T-helper 1 cell treated with Interleukin-12 subunit alpha and Interleukin-12 subunit beta and Interleukin-4 antibody, amounts not matched to agents 30 μg/mL and 1 μg/mL, for 36 hours (primary cell): ENCODE measurements at regions not wholly inside any gene's neighbourhood (a gene's known extent, or its start where the extent isn't known, plus 50 kb on each side); places are given as distances from the start of the nearest gene placed in this dataset.

Experiments
- H3K27ac Mint-ChIP-seq: one replicate; pipeline ENCODE4 v1.8.0; 2021; ENCODE audit warnings: mild to moderate bottlenecking, mixed read lengths
- H3K27me3 Mint-ChIP-seq: one replicate; pipeline ENCODE4 v1.8.0; 2021; ENCODE audit warnings: low read depth, mixed read lengths
- H3K36me3 Mint-ChIP-seq: one replicate; pipeline ENCODE4 v1.8.0; 2021; ENCODE audit warnings: low read depth, mixed read lengths
- H3K4me1 Mint-ChIP-seq: one replicate; pipeline ENCODE4 v1.8.0; 2021; ENCODE audit warnings: low read depth, mixed read lengths
- H3K4me3 Mint-ChIP-seq: one replicate; pipeline ENCODE4 v1.8.0; 2021; ENCODE audit warnings: mild to moderate bottlenecking, moderate library complexity, mixed read lengths
- H3K9me3 Mint-ChIP-seq: one replicate; pipeline ENCODE4 v1.8.0; 2021; ENCODE audit warnings: mixed read lengths

GRCh38 chr3:99084156-99084555, 182.7 kb upstream of the DCBLD2 start:
- H3K9me3 Mint-ChIP-seq, result no peaks in the 10 kb centered on the region
- H3K27me3 Mint-ChIP-seq, result peaks cover 3% of the 10 kb centered on the region
- H3K4me3 Mint-ChIP-seq, result no peak overlapping the region
- no peak overlapping the region for H3K27ac Mint-ChIP-seq
- no peaks in the 10 kb centered on the region for H3K4me1 Mint-ChIP-seq
- H3K36me3 Mint-ChIP-seq, result no peaks in the 10 kb centered on the region

DNA sequence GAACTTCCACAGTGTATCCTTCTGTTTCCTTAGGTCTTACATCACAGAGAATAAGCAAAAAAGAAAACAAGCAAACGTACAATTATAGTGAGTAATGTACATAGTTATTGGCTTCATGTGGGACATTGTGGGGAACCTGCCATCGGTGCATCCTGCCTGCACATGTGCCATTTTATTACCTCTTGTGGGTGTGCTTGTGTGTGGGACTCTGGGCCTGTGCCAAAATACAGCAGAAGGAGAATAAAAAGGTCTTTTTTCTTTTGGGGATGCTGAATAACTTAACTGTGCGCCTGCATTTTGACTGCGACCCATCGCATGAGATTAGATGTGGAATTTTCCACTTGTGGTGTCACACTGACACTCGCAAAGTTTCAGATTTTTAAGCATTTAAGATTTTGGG, 169.6 kb upstream of the DCBLD2 start:
- no peaks in the 10 kb centered on the region for H3K9me3 Mint-ChIP-seq
- H3K27me3 Mint-ChIP-seq, result no peaks in the 10 kb centered on the region
- H3K27ac Mint-ChIP-seq, result no peak overlapping the region
- H3K4me1 Mint-ChIP-seq, result no peaks in the 10 kb centered on the region
- H3K4me3 Mint-ChIP-seq, result no peak overlapping the region
- H3K36me3 Mint-ChIP-seq, result no peaks in the 10 kb centered on the region

DNA sequence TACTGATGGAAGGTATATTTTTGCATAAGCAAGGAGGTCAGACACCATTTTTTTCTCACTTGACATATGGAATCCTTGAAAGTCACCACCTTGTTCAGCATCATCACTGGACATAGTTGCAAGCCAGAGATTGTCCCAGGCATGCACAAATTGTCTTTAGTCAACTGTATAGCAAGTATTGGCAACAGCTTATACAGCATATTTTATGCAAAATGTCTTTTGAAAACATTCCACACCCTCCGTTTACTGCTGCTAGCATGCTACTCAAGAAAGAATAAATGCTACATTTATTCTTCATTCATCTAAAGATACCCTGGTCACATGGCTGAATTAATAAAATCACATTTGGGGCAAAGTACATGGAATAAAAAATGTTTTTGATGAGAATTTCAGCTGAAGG, 168.5 kb upstream of the DCBLD2 start:
- H3K36me3 Mint-ChIP-seq, result no peaks in the 10 kb centered on the region
- H3K9me3 Mint-ChIP-seq, result no peaks in the 10 kb centered on the region
- no peak overlapping the region for H3K4me3 Mint-ChIP-seq
- no peak overlapping the region for H3K27ac Mint-ChIP-seq
- H3K4me1 Mint-ChIP-seq, result no peaks in the 10 kb centered on the region
- no peaks in the 10 kb centered on the region for H3K27me3 Mint-ChIP-seq

GRCh38 chr3:99066863-99067262, 165.4 kb upstream of the DCBLD2 start:
- H3K36me3 Mint-ChIP-seq, result no peaks in the 10 kb centered on the region
- H3K4me3 Mint-ChIP-seq, result no peak overlapping the region
- H3K4me1 Mint-ChIP-seq, result no peaks in the 10 kb centered on the region
- H3K9me3 Mint-ChIP-seq, result no peaks in the 10 kb centered on the region
- H3K27ac Mint-ChIP-seq, result no peak overlapping the region
- no peaks in the 10 kb centered on the region for H3K27me3 Mint-ChIP-seq

GRCh38 chr3:99049164-99049563, 147.7 kb upstream of the DCBLD2 start:
- H3K4me1 Mint-ChIP-seq, result no peaks in the 10 kb centered on the region
- no peaks in the 10 kb centered on the region for H3K9me3 Mint-ChIP-seq
- no peak overlapping the region for H3K27ac Mint-ChIP-seq
- no peak overlapping the region for H3K4me3 Mint-ChIP-seq
- H3K36me3 Mint-ChIP-seq, result no peaks in the 10 kb centered on the region
- H3K27me3 Mint-ChIP-seq, result no peaks in the 10 kb centered on the region

DNA sequence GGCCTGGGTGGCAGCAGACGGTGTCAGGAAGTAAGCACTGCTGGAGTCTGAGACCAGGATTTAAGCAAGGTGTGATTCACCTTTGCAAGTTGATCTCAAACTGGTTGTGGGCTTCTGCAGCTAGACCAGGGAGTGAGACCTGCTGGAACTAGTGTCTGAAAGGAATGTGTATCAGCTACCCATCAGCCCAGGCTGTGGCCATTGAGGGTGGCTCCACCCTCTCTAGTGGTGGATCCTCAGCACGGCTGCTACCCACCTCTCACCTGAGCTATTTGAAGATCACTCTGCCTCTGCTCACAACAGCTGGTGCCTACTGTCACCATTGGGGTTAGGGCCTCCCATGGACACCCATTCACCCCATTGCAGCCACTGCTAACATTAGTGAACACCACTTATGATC, 140.3 kb upstream of the DCBLD2 start:
- no peak overlapping the region for H3K27ac Mint-ChIP-seq
- H3K36me3 Mint-ChIP-seq, result no peaks in the 10 kb centered on the region
- H3K4me1 Mint-ChIP-seq, result no peaks in the 10 kb centered on the region
- no peak overlapping the region for H3K4me3 Mint-ChIP-seq
- no peaks in the 10 kb centered on the region for H3K9me3 Mint-ChIP-seq
- no peaks in the 10 kb centered on the region for H3K27me3 Mint-ChIP-seq

DNA sequence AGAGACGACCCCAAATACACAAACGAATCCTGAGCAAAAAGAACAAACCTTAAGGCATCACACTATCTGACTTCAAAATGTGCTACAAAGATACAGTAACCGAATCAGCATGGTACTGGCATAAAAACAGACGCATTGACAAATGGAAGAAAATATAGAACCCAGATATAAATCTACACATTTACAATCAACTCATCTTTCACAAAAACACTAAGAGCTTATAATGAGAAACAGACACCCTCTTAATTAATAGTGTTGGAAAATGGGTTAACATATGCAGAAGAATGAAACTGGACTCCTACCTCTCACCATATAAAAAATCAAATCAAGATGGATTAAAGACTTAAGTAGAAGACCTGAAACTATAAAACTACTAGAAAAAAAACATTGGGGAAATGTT, 130.3 kb upstream of the DCBLD2 start:
- H3K4me3 Mint-ChIP-seq, result no peak overlapping the region
- no peaks in the 10 kb centered on the region for H3K36me3 Mint-ChIP-seq
- no peaks in the 10 kb centered on the region for H3K27me3 Mint-ChIP-seq
- peaks cover 10% of the 10 kb centered on the region for H3K9me3 Mint-ChIP-seq
- H3K4me1 Mint-ChIP-seq, result no peaks in the 10 kb centered on the region
- no peak overlapping the region for H3K27ac Mint-ChIP-seq

DNA sequence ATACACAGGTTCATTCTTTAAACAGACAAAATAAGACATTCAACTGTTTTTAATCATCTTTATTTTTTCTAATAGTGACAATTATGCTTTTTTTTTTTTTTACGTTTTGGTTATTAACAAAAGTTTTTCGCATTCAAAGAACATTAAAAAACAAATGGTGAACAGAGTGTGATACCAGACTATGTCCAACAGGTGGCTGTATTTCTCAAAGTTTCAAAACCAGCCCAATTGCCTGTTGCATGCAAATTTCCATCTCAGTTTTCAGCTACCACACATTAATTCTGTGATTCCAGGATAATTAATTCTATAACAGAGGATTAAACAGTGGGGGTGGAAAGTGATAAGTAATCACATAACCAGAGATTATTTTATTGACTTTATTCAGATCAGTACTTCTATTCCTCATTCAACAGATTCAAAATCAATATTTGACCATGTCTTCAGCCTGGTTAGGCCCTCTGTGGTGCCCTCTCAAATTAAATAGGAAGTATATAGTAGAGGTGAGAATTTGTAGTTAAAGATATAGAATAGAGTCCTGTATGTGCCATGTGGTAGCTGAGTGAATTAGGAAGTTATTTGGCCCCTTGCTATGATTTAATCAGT, 122.2 kb upstream of the DCBLD2 start:
- no peaks in the 10 kb centered on the region for H3K36me3 Mint-ChIP-seq
- peaks cover 6% of the 10 kb centered on the region for H3K9me3 Mint-ChIP-seq
- H3K4me3 Mint-ChIP-seq, result no peak overlapping the region
- H3K4me1 Mint-ChIP-seq, result no peaks in the 10 kb centered on the region
- no peaks in the 10 kb centered on the region for H3K27me3 Mint-ChIP-seq
- H3K27ac Mint-ChIP-seq, result no peak overlapping the region

DNA sequence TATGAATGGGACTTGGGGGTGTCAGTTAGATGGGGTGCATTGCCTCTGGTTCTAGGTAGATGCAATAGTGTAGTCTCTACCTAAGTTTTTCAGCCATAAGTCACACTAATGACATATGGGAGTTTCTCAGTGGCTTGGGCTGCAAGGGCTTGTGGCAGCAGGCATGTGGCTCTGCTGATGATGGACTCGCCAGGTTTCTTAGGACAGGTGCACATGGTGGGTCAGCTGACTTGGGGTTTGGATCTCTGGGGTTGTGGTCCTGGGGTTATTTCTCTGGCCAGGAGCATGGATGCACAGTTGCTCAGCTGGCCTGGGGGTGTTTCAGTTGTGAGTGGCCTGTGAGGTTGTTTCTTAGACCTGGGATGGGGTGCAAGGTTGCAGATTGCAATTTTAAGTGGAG, 120.0 kb upstream of the DCBLD2 start:
- no peak overlapping the region for H3K4me3 Mint-ChIP-seq
- H3K9me3 Mint-ChIP-seq, result no peaks in the 10 kb centered on the region
- H3K27ac Mint-ChIP-seq, result no peak overlapping the region
- no peaks in the 10 kb centered on the region for H3K4me1 Mint-ChIP-seq
- no peaks in the 10 kb centered on the region for H3K36me3 Mint-ChIP-seq
- no peaks in the 10 kb centered on the region for H3K27me3 Mint-ChIP-seq

DNA sequence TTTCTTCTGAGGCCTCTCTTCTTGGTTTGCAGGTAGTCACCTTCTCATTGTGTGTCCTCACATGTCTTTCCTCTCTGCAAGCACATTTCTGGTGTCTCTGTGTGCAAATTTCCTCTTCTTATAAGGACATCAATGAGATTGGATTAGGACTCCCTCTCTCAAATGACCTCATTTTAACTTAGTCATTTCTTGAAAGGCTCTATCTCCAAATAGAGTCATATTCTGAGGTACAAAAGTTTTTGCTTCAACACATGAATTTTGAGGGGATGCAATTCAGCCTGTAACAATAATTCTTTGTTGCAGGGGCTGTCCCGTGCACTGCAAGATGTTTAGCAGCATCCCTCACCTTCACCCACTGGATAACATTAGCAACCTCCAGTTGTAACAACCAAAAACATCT, 115.0 kb upstream of the DCBLD2 start:
- H3K36me3 Mint-ChIP-seq, result no peaks in the 10 kb centered on the region
- no peaks in the 10 kb centered on the region for H3K9me3 Mint-ChIP-seq
- H3K4me1 Mint-ChIP-seq, result no peaks in the 10 kb centered on the region
- H3K27ac Mint-ChIP-seq, result no peak overlapping the region
- no peak overlapping the region for H3K4me3 Mint-ChIP-seq
- H3K27me3 Mint-ChIP-seq, result no peaks in the 10 kb centered on the region

GRCh38 chr3:99013777-99014315, 112.4 kb upstream of the DCBLD2 start:
- no peaks in the 10 kb centered on the region for H3K9me3 Mint-ChIP-seq
- no peak overlapping the region for H3K27ac Mint-ChIP-seq
- H3K4me3 Mint-ChIP-seq, result no peak overlapping the region
- H3K36me3 Mint-ChIP-seq, result no peaks in the 10 kb centered on the region
- no peaks in the 10 kb centered on the region for H3K4me1 Mint-ChIP-seq
- H3K27me3 Mint-ChIP-seq, result no peaks in the 10 kb centered on the region

GRCh38 chr3:99013077-99013476, 111.6 kb upstream of the DCBLD2 start:
- H3K4me1 Mint-ChIP-seq, result no peaks in the 10 kb centered on the region
- H3K27me3 Mint-ChIP-seq, result no peaks in the 10 kb centered on the region
- H3K36me3 Mint-ChIP-seq, result no peaks in the 10 kb centered on the region
- H3K27ac Mint-ChIP-seq, result no peak overlapping the region
- H3K4me3 Mint-ChIP-seq, result no peak overlapping the region
- no peaks in the 10 kb centered on the region for H3K9me3 Mint-ChIP-seq

DNA sequence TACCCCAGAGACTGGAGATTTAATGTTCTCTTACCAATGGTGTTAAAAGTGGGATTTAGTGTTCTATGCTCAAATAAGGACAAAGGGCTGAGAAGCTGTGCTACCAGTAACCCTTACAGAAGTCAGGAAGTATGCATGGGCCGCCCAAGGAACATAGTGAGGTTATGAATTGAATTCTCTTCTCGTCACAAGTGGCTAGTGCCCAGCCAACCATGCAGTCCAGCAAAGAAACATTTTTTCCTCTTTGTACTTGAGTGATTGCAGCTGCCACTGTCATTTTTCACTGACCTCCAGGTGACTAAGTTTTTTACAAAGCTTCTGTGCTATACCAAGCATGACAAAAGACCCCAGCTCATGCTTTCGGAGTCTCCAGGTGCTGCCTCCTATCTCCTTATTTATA, 110.6 kb upstream of the DCBLD2 start:
- no peaks in the 10 kb centered on the region for H3K36me3 Mint-ChIP-seq
- H3K4me3 Mint-ChIP-seq, result no peak overlapping the region
- no peaks in the 10 kb centered on the region for H3K9me3 Mint-ChIP-seq
- H3K4me1 Mint-ChIP-seq, result no peaks in the 10 kb centered on the region
- no peaks in the 10 kb centered on the region for H3K27me3 Mint-ChIP-seq
- H3K27ac Mint-ChIP-seq, result no peak overlapping the region

DNA sequence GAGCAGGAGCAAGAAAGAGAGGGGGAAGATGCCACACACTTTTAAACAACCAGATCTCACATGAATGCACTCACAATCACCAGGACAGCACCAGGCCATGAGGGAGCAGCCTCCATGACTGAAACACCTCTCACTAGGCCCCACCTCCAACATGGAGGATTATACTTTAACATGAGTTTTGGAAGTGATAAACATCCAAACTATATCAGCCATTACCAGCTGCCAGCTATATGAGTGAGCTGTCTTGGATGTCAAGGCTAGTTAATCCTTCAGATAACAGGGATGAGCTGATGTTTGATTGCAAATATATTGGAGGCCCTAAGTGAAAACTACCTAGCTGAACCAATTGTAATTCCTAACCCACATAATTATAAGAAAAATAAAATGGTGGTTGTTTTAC, 108.4 kb upstream of the DCBLD2 start:
- H3K4me3 Mint-ChIP-seq, result no peak overlapping the region
- no peaks in the 10 kb centered on the region for H3K4me1 Mint-ChIP-seq

GRCh38 chr3:99006686-99007085, 105.2 kb upstream of the DCBLD2 start:
- Mint-ChIP-seq H3K4me1 (no peaks in the 10 kb centered on the region), H3K36me3 (no peaks in the 10 kb centered on the region), H3K9me3 (no peaks in the 10 kb centered on the region)

More for the DNA sequence above, 108.4 kb upstream of the DCBLD2 start:
- H3K27ac Mint-ChIP-seq, result no peak overlapping the region
- H3K36me3 Mint-ChIP-seq, result no peaks in the 10 kb centered on the region
- no peaks in the 10 kb centered on the region for H3K9me3 Mint-ChIP-seq
- no peaks in the 10 kb centered on the region for H3K27me3 Mint-ChIP-seq

DNA sequence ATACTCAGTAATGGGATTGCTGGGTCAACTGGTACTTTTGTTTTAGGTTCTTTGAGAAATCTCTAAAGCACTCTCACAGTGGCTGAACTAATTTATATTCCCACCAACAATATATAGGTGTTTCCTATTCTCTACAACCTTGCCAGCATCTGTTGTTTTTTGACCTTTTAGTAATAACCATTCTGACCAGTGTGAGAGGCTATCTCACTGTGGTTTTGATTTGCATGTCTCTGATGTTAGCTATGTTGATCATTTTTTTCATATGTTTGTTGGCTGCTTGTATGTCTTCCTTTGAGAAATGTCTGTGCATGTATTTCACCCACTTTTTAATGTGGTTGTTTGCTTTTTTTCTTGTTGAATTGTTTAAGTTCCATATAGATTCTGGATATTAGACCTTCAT, 98.2 kb upstream of the DCBLD2 start:
- no peak overlapping the region for H3K4me3 Mint-ChIP-seq
- no peaks in the 10 kb centered on the region for H3K9me3 Mint-ChIP-seq
- H3K27me3 Mint-ChIP-seq, result peaks cover 6% of the 10 kb centered on the region
- no peaks in the 10 kb centered on the region for H3K36me3 Mint-ChIP-seq
- no peak overlapping the region for H3K27ac Mint-ChIP-seq
- no peaks in the 10 kb centered on the region for H3K4me1 Mint-ChIP-seq

More at GRCh38 chr3:99006686-99007085, 105.2 kb upstream of the DCBLD2 start:
- no peak overlapping the region for H3K4me3 Mint-ChIP-seq
- H3K27me3 Mint-ChIP-seq, result no peaks in the 10 kb centered on the region
- no peak overlapping the region for H3K27ac Mint-ChIP-seq
